Liver (tissue), 8 donors: ENCODE measurements at regions not wholly inside any gene's neighbourhood (a gene's known extent, or its start where the extent isn't known, plus 50 kb on each side); places are given as distances from the start of the nearest gene placed in this dataset.

Experiments
- DNase-seq: peaks from one replicate; pipeline ENCODE4 v3.0.0-alpha.2; 2017; ENCODE audit warnings: low spot score
- H3K27ac ChIP-seq, 2 donors: one replicate each; pipeline ENCODE4 v1.7.0; 2013; ENCODE audit warnings: inconsistent platforms in 2 of 2, low read length in 2 of 2, control low read depth in 1 of 2, low read depth in 1 of 2, mild to moderate bottlenecking in 1 of 2
- H3K27me3 ChIP-seq, 4 donors: one replicate each; pipeline versions ENCODE4 v1.6.1 to v1.7.0; 2013; ENCODE audit warnings: low read length in 3 of 4, inconsistent platforms in 1 of 4, mild to moderate bottlenecking in 1 of 4, moderate library complexity in 1 of 4; ENCODE audit not compliant: control insufficient read depth in 4 of 4, insufficient read depth in 4 of 4
- H3K36me3 ChIP-seq, 4 donors: one replicate each; pipeline versions ENCODE4 v1.6.1 to v1.7.0; 2013; ENCODE audit warnings: low read length in 3 of 4, mild to moderate bottlenecking in 3 of 4, low read depth in 1 of 4, moderate library complexity in 1 of 4; ENCODE audit not compliant: control insufficient read depth in 4 of 4, insufficient read depth in 3 of 4
- H3K4me1 ChIP-seq, 4 donors: one replicate each; pipeline versions ENCODE4 v1.6.1 to v1.7.0; 2013; ENCODE audit warnings: low read length in 3 of 4, mild to moderate bottlenecking in 3 of 4, moderate library complexity in 1 of 4; ENCODE audit not compliant: control insufficient read depth in 4 of 4, insufficient read depth in 4 of 4
- H3K4me3 ChIP-seq, 3 donors: one replicate each; pipeline versions ENCODE4 v1.6.1 to v1.7.0; 2013; ENCODE audit warnings: low read length in 3 of 3, control low read depth in 1 of 3, low read depth in 1 of 3, mild to moderate bottlenecking in 1 of 3
- H3K9ac ChIP-seq, 2 donors: one replicate each; pipeline ENCODE4 v1.7.0; 2013; ENCODE audit warnings: low read length in 2 of 2, mild to moderate bottlenecking in 2 of 2, moderate library complexity in 2 of 2, control low read depth in 1 of 2, low read depth in 1 of 2
- H3K9me3 ChIP-seq, 4 donors: one replicate each; pipeline versions ENCODE4 v1.6.1 to v1.7.0; 2013; ENCODE audit warnings: low read length in 3 of 4; ENCODE audit not compliant: control insufficient read depth in 4 of 4
- EGR1 ChIP-seq, 2 donors: IDR thresholded peaks; 2 replicates each; pipeline ENCODE4 v1.6.1; 2016 to 2018; ENCODE audit warnings: antibody characterized with exemption in 2 of 2, low read depth in 2 of 2
- FOXA1 ChIP-seq: IDR thresholded peaks from 2 replicates; pipeline ENCODE4 v1.6.1; 2016; ENCODE audit warnings: antibody characterized with exemption
- FOXA2 ChIP-seq: IDR thresholded peaks from 2 replicates; pipeline ENCODE4 v1.6.1; 2016; ENCODE audit warnings: antibody characterized with exemption
- GABPA ChIP-seq, 2 donors: IDR thresholded peaks in 1 of 2; conservative IDR thresholded peaks in 1 of 2; 2 replicates each; pipeline ENCODE4 v1.6.1; 2016; ENCODE audit warnings: antibody characterized with exemption in 2 of 2, mild to moderate bottlenecking in 1 of 2, moderate library complexity in 1 of 2
- HNF4A ChIP-seq, 2 donors: conservative IDR thresholded peaks; 2 replicates each; pipeline ENCODE4 v1.6.1; 2016; ENCODE audit warnings: antibody characterized with exemption in 2 of 2, mild to moderate bottlenecking in 2 of 2
- HNF4G ChIP-seq: IDR thresholded peaks from 2 replicates; pipeline ENCODE4 v1.6.1; 2016; ENCODE audit warnings: antibody characterized with exemption
- JUND ChIP-seq, 2 donors: IDR thresholded peaks; 2 replicates each; pipeline ENCODE4 v1.6.1; 2016; ENCODE audit warnings: antibody characterized with exemption in 2 of 2
- NR2F2 ChIP-seq: IDR thresholded peaks from 2 replicates; pipeline ENCODE4 v1.6.1; 2016; ENCODE audit warnings: antibody characterized with exemption
- RAD21 ChIP-seq, 2 donors: IDR thresholded peaks; 2 replicates each; pipeline ENCODE4 v1.6.1; 2016; ENCODE audit warnings: antibody characterized with exemption in 2 of 2, mild to moderate bottlenecking in 2 of 2
- RXRA ChIP-seq, 2 donors: IDR thresholded peaks; 2 replicates each; pipeline ENCODE4 v1.6.1; 2017 to 2018; ENCODE audit warnings: antibody characterized with exemption in 2 of 2, mild to moderate bottlenecking in 1 of 2
- TAF1 ChIP-seq: conservative IDR thresholded peaks from 2 replicates; pipeline ENCODE4 v1.6.1; 2016; ENCODE audit warnings: antibody characterized with exemption, mild to moderate bottlenecking
- YY1 ChIP-seq: IDR thresholded peaks from 2 replicates; pipeline ENCODE4 v1.6.1; 2016; ENCODE audit warnings: antibody characterized with exemption, mild to moderate bottlenecking
- WGBS: extraction: QIAGEN DNeasy Blood & Tissue Kit; methylation state at CpG from one replicate; pipeline ENCODE4 v1.1.7; 2013; 5-methylcytosine and 5-hydroxymethylcytosine counted together
- TF ChIP-seq, protein P1 (sequence below): IDR thresholded peaks from 2 replicates; pipeline ENCODE4 v1.6.1; 2016; ENCODE audit warnings: antibody characterized with exemption
- TF ChIP-seq, protein P2 (sequence below): IDR thresholded peaks from 2 replicates; pipeline ENCODE4 v1.6.1; 2016; ENCODE audit warnings: antibody characterized with exemption
- TF ChIP-seq, protein P3 (sequence below): fragments of 150-350 bp; IDR thresholded peaks from 2 replicates; pipeline ENCODE4 v1.5.1; 2017; ENCODE audit warnings: improper control_type of control experiment, low read depth, low read length; ENCODE audit not compliant: missing input control
- TF ChIP-seq, protein P4 (sequence below): IDR thresholded peaks from 2 replicates; pipeline ENCODE4 v1.6.1; 2016; ENCODE audit warnings: antibody characterized with exemption, mild to moderate bottlenecking
- TF ChIP-seq, protein P5 (sequence below): IDR thresholded peaks from 2 replicates; pipeline ENCODE4 v1.6.1; 2016; ENCODE audit warnings: antibody characterized with exemption
- donor health status: healthy.
- donor health status: healthy.
- donor health status: healthy.
- donor health status: healthy.
- donor health status: healthy.

DNA sequence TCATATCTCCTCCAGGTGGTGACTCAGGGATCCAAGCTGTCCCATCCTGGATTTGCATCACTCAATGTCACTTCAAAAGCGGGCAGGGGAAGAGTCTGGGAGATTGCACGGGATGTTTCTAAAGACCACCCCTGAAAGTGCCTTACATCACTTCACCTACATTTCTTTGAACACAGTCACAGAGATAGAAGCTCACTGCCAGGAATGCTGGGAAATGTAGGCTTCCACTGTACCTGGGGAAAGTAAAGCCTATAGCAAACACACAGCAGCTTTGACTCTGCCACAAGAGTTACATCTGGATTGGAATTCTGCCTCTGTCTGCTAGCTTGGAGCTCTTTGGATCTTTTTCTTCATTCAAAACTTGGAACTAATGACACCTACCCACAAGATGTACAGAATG, 300.9 kb downstream of the WDR11 start:
- TF ChIP-seq RAD21 (IDR thresholded peaks at IDR 0.05) (no peak), FOXA1 (no peak), FOXA2 (no peak), TAF1 (no peak), JUND (IDR thresholded peaks at IDR 0.05) (no peak), YY1 (no peak), HNF4G (no peak), NR2F2 (no peak), RXRA (IDR thresholded peaks at IDR 0.05) (no peak), GABPA (IDR thresholded peaks at IDR 0.05 in 1 of 2, conservative IDR thresholded peaks at IDR 0.05 in 1 of 2) (no peak), EGR1 (IDR thresholded peaks at IDR 0.05; ENCODE audit: low read depth in 2 of 2) (no peak), HNF4A (conservative IDR thresholded peaks at IDR 0.05) (no peak)
- TF ChIP-seq, protein P1, sequence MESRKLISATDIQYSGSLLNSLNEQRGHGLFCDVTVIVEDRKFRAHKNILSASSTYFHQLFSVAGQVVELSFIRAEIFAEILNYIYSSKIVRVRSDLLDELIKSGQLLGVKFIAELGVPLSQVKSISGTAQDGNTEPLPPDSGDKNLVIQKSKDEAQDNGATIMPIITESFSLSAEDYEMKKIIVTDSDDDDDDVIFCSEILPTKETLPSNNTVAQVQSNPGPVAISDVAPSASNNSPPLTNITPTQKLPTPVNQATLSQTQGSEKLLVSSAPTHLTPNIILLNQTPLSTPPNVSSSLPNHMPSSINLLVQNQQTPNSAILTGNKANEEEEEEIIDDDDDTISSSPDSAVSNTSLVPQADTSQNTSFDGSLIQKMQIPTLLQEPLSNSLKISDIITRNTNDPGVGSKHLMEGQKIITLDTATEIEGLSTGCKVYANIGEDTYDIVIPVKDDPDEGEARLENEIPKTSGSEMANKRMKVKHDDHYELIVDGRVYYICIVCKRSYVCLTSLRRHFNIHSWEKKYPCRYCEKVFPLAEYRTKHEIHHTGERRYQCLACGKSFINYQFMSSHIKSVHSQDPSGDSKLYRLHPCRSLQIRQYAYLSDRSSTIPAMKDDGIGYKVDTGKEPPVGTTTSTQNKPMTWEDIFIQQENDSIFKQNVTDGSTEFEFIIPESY = no peak
- TF ChIP-seq, protein P2, sequence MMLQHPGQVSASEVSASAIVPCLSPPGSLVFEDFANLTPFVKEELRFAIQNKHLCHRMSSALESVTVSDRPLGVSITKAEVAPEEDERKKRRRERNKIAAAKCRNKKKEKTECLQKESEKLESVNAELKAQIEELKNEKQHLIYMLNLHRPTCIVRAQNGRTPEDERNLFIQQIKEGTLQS = no peak
- TF ChIP-seq, protein P3, sequence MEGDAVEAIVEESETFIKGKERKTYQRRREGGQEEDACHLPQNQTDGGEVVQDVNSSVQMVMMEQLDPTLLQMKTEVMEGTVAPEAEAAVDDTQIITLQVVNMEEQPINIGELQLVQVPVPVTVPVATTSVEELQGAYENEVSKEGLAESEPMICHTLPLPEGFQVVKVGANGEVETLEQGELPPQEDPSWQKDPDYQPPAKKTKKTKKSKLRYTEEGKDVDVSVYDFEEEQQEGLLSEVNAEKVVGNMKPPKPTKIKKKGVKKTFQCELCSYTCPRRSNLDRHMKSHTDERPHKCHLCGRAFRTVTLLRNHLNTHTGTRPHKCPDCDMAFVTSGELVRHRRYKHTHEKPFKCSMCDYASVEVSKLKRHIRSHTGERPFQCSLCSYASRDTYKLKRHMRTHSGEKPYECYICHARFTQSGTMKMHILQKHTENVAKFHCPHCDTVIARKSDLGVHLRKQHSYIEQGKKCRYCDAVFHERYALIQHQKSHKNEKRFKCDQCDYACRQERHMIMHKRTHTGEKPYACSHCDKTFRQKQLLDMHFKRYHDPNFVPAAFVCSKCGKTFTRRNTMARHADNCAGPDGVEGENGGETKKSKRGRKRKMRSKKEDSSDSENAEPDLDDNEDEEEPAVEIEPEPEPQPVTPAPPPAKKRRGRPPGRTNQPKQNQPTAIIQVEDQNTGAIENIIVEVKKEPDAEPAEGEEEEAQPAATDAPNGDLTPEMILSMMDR = no peak
- TF ChIP-seq, protein P4, sequence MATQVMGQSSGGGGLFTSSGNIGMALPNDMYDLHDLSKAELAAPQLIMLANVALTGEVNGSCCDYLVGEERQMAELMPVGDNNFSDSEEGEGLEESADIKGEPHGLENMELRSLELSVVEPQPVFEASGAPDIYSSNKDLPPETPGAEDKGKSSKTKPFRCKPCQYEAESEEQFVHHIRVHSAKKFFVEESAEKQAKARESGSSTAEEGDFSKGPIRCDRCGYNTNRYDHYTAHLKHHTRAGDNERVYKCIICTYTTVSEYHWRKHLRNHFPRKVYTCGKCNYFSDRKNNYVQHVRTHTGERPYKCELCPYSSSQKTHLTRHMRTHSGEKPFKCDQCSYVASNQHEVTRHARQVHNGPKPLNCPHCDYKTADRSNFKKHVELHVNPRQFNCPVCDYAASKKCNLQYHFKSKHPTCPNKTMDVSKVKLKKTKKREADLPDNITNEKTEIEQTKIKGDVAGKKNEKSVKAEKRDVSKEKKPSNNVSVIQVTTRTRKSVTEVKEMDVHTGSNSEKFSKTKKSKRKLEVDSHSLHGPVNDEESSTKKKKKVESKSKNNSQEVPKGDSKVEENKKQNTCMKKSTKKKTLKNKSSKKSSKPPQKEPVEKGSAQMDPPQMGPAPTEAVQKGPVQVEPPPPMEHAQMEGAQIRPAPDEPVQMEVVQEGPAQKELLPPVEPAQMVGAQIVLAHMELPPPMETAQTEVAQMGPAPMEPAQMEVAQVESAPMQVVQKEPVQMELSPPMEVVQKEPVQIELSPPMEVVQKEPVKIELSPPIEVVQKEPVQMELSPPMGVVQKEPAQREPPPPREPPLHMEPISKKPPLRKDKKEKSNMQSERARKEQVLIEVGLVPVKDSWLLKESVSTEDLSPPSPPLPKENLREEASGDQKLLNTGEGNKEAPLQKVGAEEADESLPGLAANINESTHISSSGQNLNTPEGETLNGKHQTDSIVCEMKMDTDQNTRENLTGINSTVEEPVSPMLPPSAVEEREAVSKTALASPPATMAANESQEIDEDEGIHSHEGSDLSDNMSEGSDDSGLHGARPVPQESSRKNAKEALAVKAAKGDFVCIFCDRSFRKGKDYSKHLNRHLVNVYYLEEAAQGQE = no peak
- TF ChIP-seq, protein P5, sequence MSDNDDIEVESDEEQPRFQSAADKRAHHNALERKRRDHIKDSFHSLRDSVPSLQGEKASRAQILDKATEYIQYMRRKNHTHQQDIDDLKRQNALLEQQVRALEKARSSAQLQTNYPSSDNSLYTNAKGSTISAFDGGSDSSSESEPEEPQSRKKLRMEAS = no peak
- H3K4me3 ChIP-seq = no peak overlapping the region
- WGBS = 82% methylated on average over 2 of the region's 2 CpGs
- H3K27me3 ChIP-seq = no peaks in the 10 kb centered on the region
- DNase-seq = no peak
- no peaks in the 10 kb centered on the region for H3K36me3 ChIP-seq
- peaks cover 0 to 10% (median 8%) of the 10 kb centered on the region in 4 donors for H3K4me1 ChIP-seq
- H3K9ac ChIP-seq = no peak overlapping the region
- no peak overlapping the region for H3K27ac ChIP-seq
- peaks cover 0 to 3% (median under 1%) of the 10 kb centered on the region in 4 donors for H3K9me3 ChIP-seq

DNA sequence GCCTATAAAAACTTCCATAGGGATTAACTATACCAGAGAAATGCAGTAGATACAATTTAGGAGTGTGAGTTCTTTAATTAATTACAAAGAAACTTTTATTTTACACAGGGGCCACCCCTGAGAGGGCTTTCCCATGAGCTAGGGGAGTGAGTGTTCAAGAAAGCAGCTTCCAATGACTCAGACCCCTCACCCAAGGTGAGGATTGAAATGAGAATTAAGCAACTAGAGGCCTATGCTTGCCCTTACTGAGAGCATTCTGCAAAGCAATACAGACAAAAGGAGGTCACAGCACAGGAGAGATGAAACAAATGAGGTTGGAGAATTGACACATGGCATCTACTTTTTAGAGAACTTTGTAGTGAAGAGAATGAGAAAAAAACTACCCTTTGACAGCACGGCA, 301.8 kb downstream of the WDR11 start:
- H3K4me1 ChIP-seq = peaks cover 0 to 10% (median 8%) of the 10 kb centered on the region in 4 donors
- H3K9ac ChIP-seq = no peak overlapping the region
- TF ChIP-seq, protein P5 = no peak
- TF ChIP-seq NR2F2 = no peak
- TF ChIP-seq HNF4A (conservative IDR thresholded peaks at IDR 0.05) = no peak
- TF ChIP-seq, protein P1 = no peak
- no peak for TF ChIP-seq JUND (IDR thresholded peaks at IDR 0.05)
- no peak for TF ChIP-seq GABPA (IDR thresholded peaks at IDR 0.05 in 1 of 2, conservative IDR thresholded peaks at IDR 0.05 in 1 of 2)
- H3K27me3 ChIP-seq = no peaks in the 10 kb centered on the region
- H3K4me3 ChIP-seq = no peak overlapping the region
- DNase-seq = no peak
- no peak overlapping the region for H3K27ac ChIP-seq
- H3K9me3 ChIP-seq = peaks cover 0 to 2% (median 0%) of the 10 kb centered on the region in 4 donors
- no peaks in the 10 kb centered on the region for H3K36me3 ChIP-seq
- 92% methylated on average over 1 of the region's 1 CpG for WGBS
